Urothelium cell line (cell line): ENCODE measurements at regions not wholly inside any gene's neighbourhood (a gene's known extent, or its start where the extent isn't known, plus 50 kb on each side); places are given as distances from the start of the nearest gene placed in this dataset.
"Not testable (repeated sequence)": the region's sequence is repeated elsewhere in the genome, so short reads cannot be mapped to it uniquely, and the experiment has no call there.

Source experiments
- DNase-seq: peaks from one replicate; pipeline ENCODE4 v3.0.0; 2011; ENCODE audit warnings: low spot score, mixed read lengths
- FAIRE-seq: peaks from 2 replicates; lab custom pipeline; 2011; peaks lifted over from hg19 to GRCh38; lab: Jason Lieb, UNC

GRCh38 chr5:118107246-118107645 lies 881.1 kb downstream of the DTWD2 start:
- DNase-seq, FAIRE-seq: not testable (repeated sequence)

- FAIRE-seq (no peak), DNase-seq (no peak)
These were observed 889.6 kb downstream of the DTWD2 start for GRCh38 chr5:118098716-118099115.

- FAIRE-seq: no peak
- DNase-seq: no peak
These were observed 893.2 kb downstream of the DTWD2 start for GRCh38 chr5:118095115-118095514.

GRCh38 chr5:118088448-118088847 lies 899.9 kb downstream of the DTWD2 start:
- DNase-seq (no peak), FAIRE-seq (no peak)

- FAIRE-seq (no peak), DNase-seq (no peak)
These were observed 911.9 kb downstream of the DTWD2 start for GRCh38 chr5:118076490-118076889.

- no peak for FAIRE-seq
- DNase-seq: no peak
These were observed 918.3 kb downstream of the DTWD2 start for GRCh38 chr5:118070041-118070440.

GRCh38 chr5:118069452-118069851 lies 918.9 kb downstream of the DTWD2 start:
- FAIRE-seq: no peak
- no peak for DNase-seq

- FAIRE-seq (no peak), DNase-seq (no peak)
These were observed 919.5 kb downstream of the DTWD2 start for GRCh38 chr5:118068886-118069285.

- not testable (repeated sequence) for FAIRE-seq, DNase-seq
These were observed 924.5 kb downstream of the DTWD2 start for GRCh38 chr5:118063836-118064235.

- FAIRE-seq (no peak), DNase-seq (no peak)
These were observed 927.5 kb downstream of the DTWD2 start for GRCh38 chr5:118060833-118061232.

GRCh38 chr5:118052503-118052902 lies 935.8 kb downstream of the DTWD2 start:
- no peak for FAIRE-seq
- DNase-seq: no peak

GRCh38 chr5:118044169-118044568 lies 944.2 kb downstream of the DTWD2 start:
- FAIRE-seq (no peak), DNase-seq (no peak)

- FAIRE-seq (no peak), DNase-seq (no peak)
These were observed 944.8 kb downstream of the DTWD2 start for GRCh38 chr5:118043531-118043930.

GRCh38 chr5:118042076-118042475 lies 946.3 kb downstream of the DTWD2 start:
- FAIRE-seq: no peak
- no peak for DNase-seq

GRCh38 chr5:118040496-118040895 lies 947.9 kb downstream of the DTWD2 start:
- DNase-seq: no peak
- no peak for FAIRE-seq

GRCh38 chr5:118033686-118034338 lies 954.5 kb downstream of the DTWD2 start:
- FAIRE-seq (no peak), DNase-seq (no peak)

GRCh38 chr5:118029807-118030206 lies 958.5 kb downstream of the DTWD2 start:
- DNase-seq (no peak), FAIRE-seq (no peak)

- no peak for DNase-seq
- no peak for FAIRE-seq
These were observed 966.3 kb downstream of the DTWD2 start for GRCh38 chr5:118022062-118022461.

- DNase-seq (no peak), FAIRE-seq (no peak)
These were observed 970.8 kb downstream of the DTWD2 start for GRCh38 chr5:118017536-118017935.

- FAIRE-seq: no peak
- DNase-seq: no peak
These were observed 972.0 kb downstream of the DTWD2 start for GRCh38 chr5:118016396-118016795.

GRCh38 chr5:118015511-118015910 lies 972.8 kb downstream of the DTWD2 start:
- FAIRE-seq (no peak), DNase-seq (no peak)

- DNase-seq (no peak), FAIRE-seq (no peak)
These were observed 978.5 kb downstream of the DTWD2 start for GRCh38 chr5:118009741-118010297.

- DNase-seq (no peak), FAIRE-seq (no peak)
These were observed 979.6 kb downstream of the DTWD2 start for GRCh38 chr5:118008779-118009178.
